ENCODE measurements at regions not wholly inside any gene's neighbourhood (a gene's known extent, or its start where the extent isn't known, plus 50 kb on each side); places are given as distances from the start of the nearest gene placed in this dataset.
A peak's percentile ranks its signal among the peaks of the same experiment; 100 is the strongest.

DNA sequence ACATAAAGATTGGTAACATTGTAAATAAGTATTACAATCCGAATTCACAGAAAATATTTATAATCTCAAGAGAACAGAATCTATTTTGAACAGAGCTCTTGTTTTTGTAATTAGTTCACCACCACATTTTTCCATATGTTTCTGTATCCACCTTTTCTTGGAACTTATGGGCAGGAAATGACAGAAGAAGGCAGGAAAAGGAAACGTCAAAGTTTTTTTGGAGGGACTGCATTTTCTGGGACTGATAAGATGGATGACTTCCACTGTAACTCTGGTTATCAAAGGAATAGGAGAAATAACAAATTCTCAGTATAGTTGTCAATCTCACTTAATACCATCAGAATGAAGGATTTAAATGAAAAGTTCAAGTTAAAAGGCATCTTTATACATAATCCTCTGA, 75.1 kb upstream of the SMNDC1 start:
- Histone ChIP-seq H3K27ac (ENCODE audit: extremely low read depth, low read depth, low read length) (no peak overlapping the region), H3K4me1 (ENCODE audit: control insufficient read depth, insufficient read depth, low read length) (no peaks in the 10 kb centered on the region), H3K9me3 (ENCODE audit: control insufficient read depth, insufficient read depth, low read depth, low read length) (no peaks in the 10 kb centered on the region), H3K36me3 (ENCODE audit: control insufficient read depth in 2 of 2, insufficient read depth in 1 of 2, low read length in 2 of 2) (no peaks in the 10 kb centered on the region), H3K4me3 (ENCODE audit: low read depth, low read length) (no peak overlapping the region)
- POLR2A ChIA-PET, result no interaction called here
- CTCF ChIA-PET, result interaction anchor here (0.6 to 0.7 kb wide), 2 partner anchors 22 to 86 kb away, joined by 3 read pairs; no protein-coding TSS in a partner anchor
- no peak for TF ChIP-seq MEIS1 (CRISPR knock-in tag; IDR thresholded peaks at IDR 0.05; ENCODE audit: borderline replicate concordance)

- TF ChIP-seq ZNF549 (tag by site-specific recombination; IDR thresholded peaks at IDR 0.05) (no peak), PRDM1 (tag by site-specific recombination; IDR thresholded peaks at IDR 0.05) (peak; percentile 91)
- Histone ChIP-seq H3K9me3 (ENCODE audit: control insufficient read depth, insufficient read depth, low read depth, low read length) (no peaks in the 10 kb centered on the region), H3K4me3 (ENCODE audit: low read depth, low read length) (no peak overlapping the region), H3K36me3 (ENCODE audit: control insufficient read depth in 2 of 2, insufficient read depth in 1 of 2, low read length in 2 of 2) (no peaks in the 10 kb centered on the region), H3K27ac (ENCODE audit: extremely low read depth, low read depth, low read length) (no peak overlapping the region), H3K4me1 (ENCODE audit: control insufficient read depth, insufficient read depth, low read length) (no peaks in the 10 kb centered on the region)
- ChIA-PET POLR2A (no interaction called here), CTCF (no interaction called here)
These were observed 75.6 kb upstream of the SMNDC1 start for GRCh38 chr10:110380293-110380692.

DNA sequence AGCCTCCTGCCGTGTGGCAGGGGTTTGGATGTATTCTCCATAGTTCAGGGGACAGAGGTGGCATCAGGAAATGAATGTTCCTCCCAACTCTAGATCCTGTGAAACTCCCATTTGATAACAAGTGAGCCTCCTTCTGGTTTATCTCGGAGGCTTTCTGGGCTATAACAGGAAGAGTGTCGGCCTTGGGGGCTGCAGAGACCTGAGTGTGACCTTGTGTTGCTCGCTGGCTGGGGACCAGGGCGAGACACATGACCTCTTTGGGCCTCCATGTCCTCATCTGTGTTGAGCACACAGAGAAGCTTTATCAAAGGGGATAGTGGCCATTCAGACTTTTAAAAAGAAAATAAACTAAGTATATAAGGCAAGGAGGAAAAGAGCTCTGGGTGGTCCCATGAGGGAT, 78.0 kb upstream of the SMNDC1 start:
- Histone ChIP-seq H3K36me3 (ENCODE audit: control insufficient read depth in 2 of 2, insufficient read depth in 1 of 2, low read length in 2 of 2) (no peaks in the 10 kb centered on the region), H3K4me3 (ENCODE audit: low read depth, low read length) (no peak overlapping the region), H3K27ac (ENCODE audit: extremely low read depth, low read depth, low read length) (no peak overlapping the region), H3K9me3 (ENCODE audit: control insufficient read depth, insufficient read depth, low read depth, low read length) (no peaks in the 10 kb centered on the region), H3K4me1 (ENCODE audit: control insufficient read depth, insufficient read depth, low read length) (no peaks in the 10 kb centered on the region)
- POLR2A ChIA-PET, result interaction anchor here (0.6 kb wide), 1 partner anchor 535 kb away, joined by 3 read pairs; no protein-coding TSS in a partner anchor
- no peak for TF ChIP-seq ZNF626 (tag by site-specific recombination; IDR thresholded peaks at IDR 0.05)
- TF ChIP-seq ZNF266 (tag by site-specific recombination; IDR thresholded peaks at IDR 0.05; ENCODE audit: low read depth), result no peak
- no peak for TF ChIP-seq TSHZ1 (tag by site-specific recombination; IDR thresholded peaks at IDR 0.05; ENCODE audit: borderline replicate concordance)
- no peak for TF ChIP-seq ZNF571 (tag by site-specific recombination; IDR thresholded peaks at IDR 0.05)
- TF ChIP-seq, protein P1, sequence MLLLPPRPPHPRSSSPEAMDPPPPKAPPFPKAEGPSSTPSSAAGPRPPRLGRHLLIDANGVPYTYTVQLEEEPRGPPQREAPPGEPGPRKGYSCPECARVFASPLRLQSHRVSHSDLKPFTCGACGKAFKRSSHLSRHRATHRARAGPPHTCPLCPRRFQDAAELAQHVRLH (tag by site-specific recombination; IDR thresholded peaks at IDR 0.05), result no peak
- no peak for TF ChIP-seq ZNF239 (tag by site-specific recombination; IDR thresholded peaks at IDR 0.05)
- no peak for TF ChIP-seq ZNF311 (tag by site-specific recombination; IDR thresholded peaks at IDR 0.05; ENCODE audit: borderline replicate concordance)
- TF ChIP-seq ZFP69B (tag by site-specific recombination; IDR thresholded peaks at IDR 0.05), result no peak
- CTCF ChIA-PET, result interaction anchor here (0.6 to 1.4 kb wide), 2 partner anchors 15 to 205 kb away, joined by 3 read pairs; no protein-coding TSS in a partner anchor

- no peak overlapping the region for H3K4me3 ChIP-seq (ENCODE audit: low read depth, low read length)
- ChIA-PET CTCF (no interaction called here), POLR2A (no interaction called here)
- no peak overlapping the region for H3K27ac ChIP-seq (ENCODE audit: extremely low read depth, low read depth, low read length)
- no peaks in the 10 kb centered on the region for H3K36me3 ChIP-seq (ENCODE audit: control insufficient read depth in 2 of 2, insufficient read depth in 1 of 2, low read length in 2 of 2)
- no peaks in the 10 kb centered on the region for H3K4me1 ChIP-seq (ENCODE audit: control insufficient read depth, insufficient read depth, low read length)
- no peaks in the 10 kb centered on the region for H3K9me3 ChIP-seq (ENCODE audit: control insufficient read depth, insufficient read depth, low read depth, low read length)
- TF ChIP-seq HOXC10 (CRISPR knock-in tag; IDR thresholded peaks at IDR 0.05) (no peak), ZNF654 (tag by site-specific recombination; IDR thresholded peaks at IDR 0.05; ENCODE audit: low read depth) (no peak), FEZF1 (tag by site-specific recombination; IDR thresholded peaks at IDR 0.05) (no peak), ZNF366 (tag by site-specific recombination; conservative IDR thresholded peaks at IDR 0.05) (peak; percentile 94), ZFP41 (tag by site-specific recombination; IDR thresholded peaks at IDR 0.05; ENCODE audit: borderline replicate concordance) (no peak), ZNF175 (tag by site-specific recombination; IDR thresholded peaks at IDR 0.05) (no peak), ZBTB44 (tag by site-specific recombination; IDR thresholded peaks at IDR 0.05) (no peak), ZBTB17 (tag by site-specific recombination; IDR thresholded peaks at IDR 0.05) (0 out of 2 replicates have a peak, but pooled peaks have one; percentile 30)
- TF ChIP-seq, protein P2, sequence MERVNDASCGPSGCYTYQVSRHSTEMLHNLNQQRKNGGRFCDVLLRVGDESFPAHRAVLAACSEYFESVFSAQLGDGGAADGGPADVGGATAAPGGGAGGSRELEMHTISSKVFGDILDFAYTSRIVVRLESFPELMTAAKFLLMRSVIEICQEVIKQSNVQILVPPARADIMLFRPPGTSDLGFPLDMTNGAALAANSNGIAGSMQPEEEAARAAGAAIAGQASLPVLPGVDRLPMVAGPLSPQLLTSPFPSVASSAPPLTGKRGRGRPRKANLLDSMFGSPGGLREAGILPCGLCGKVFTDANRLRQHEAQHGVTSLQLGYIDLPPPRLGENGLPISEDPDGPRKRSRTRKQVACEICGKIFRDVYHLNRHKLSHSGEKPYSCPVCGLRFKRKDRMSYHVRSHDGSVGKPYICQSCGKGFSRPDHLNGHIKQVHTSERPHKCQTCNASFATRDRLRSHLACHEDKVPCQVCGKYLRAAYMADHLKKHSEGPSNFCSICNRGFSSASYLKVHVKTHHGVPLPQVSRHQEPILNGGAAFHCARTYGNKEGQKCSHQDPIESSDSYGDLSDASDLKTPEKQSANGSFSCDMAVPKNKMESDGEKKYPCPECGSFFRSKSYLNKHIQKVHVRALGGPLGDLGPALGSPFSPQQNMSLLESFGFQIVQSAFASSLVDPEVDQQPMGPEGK (tag by site-specific recombination; IDR thresholded peaks at IDR 0.05), result no peak
- TF ChIP-seq, protein P3, sequence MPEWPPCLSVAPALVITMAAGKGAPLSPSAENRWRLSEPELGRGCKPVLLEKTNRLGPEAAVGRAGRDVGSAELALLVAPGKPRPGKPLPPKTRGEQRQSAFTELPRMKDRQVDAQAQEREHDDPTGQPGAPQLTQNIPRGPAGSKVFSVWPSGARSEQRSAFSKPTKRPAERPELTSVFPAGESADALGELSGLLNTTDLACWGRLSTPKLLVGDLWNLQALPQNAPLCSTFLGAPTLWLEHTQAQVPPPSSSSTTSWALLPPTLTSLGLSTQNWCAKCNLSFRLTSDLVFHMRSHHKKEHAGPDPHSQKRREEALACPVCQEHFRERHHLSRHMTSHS (tag by site-specific recombination; IDR thresholded peaks at IDR 0.05), result no peak
These were observed 82.9 kb upstream of the SMNDC1 start for GRCh38 chr10:110387617-110387982.
